OCI-LY3 (cell line): ENCODE measurements at regions not wholly inside any gene's neighbourhood (a gene's known extent, or its start where the extent isn't known, plus 50 kb on each side); places are given as distances from the start of the nearest gene placed in this dataset.

Source experiments
- H2AFZ ChIP-seq: fragments of 200-600, 300-600 bp; shearing (Covaris generic); 2 replicates; pipeline ENCODE4 v1.6.0; 2014; ENCODE audit warnings: antibody characterized with exemption, low read depth, low read length
- H3K27ac ChIP-seq: fragments of 200-600, 300-600 bp; sonication (generic); 2 replicates; pipeline ENCODE4 v1.5.1; 2014; ENCODE audit warnings: mild to moderate bottlenecking, low read length, moderate library complexity, mixed read lengths
- H3K27me3 ChIP-seq: fragments of 200-600, 300-600 bp; sonication (generic); 2 replicates; pipeline ENCODE4 v1.6.1; 2014; ENCODE audit warnings: low read depth, low read length, mixed read lengths
- H3K36me3 ChIP-seq: fragments of 200-600, 300-600 bp; sonication (generic); replicated peaks from 2 replicates; pipeline ENCODE3; 2014; ENCODE audit warnings: low read depth, low read length, mixed read lengths
- H3K4me1 ChIP-seq: fragments of 300-600, 200-600 bp; sonication (generic); 2 replicates; pipeline ENCODE4 v1.6.1; 2014; ENCODE audit warnings: low read length, mixed read lengths
- H3K4me2 ChIP-seq: fragments of 200-600, 300-600 bp; sonication (generic); 2 replicates; pipeline ENCODE4 v1.6.1; 2014; ENCODE audit warnings: low read length, mixed read lengths
- H3K4me3 ChIP-seq: fragments of 300-600, 200-600 bp; sonication (generic); 2 replicates; pipeline ENCODE4 v1.5.1; 2014; ENCODE audit warnings: antibody characterized with exemption, mild to moderate bottlenecking, low read length, moderate library complexity
- H3K79me2 ChIP-seq: fragments of 300-600, 200-600 bp; shearing (Covaris generic); 2 replicates; pipeline ENCODE4 v1.6.1; 2014; ENCODE audit warnings: mild to moderate bottlenecking, low read length, mixed read lengths
- H3K9ac ChIP-seq: fragments of 300-600, 200-600 bp; shearing (Covaris generic); 2 replicates; pipeline ENCODE4 v1.6.0; 2014; ENCODE audit warnings: mild to moderate bottlenecking, low read length, moderate library complexity
- H3K9me3 ChIP-seq: fragments of 200-600, 300-600 bp; shearing (Covaris generic); 2 replicates; pipeline ENCODE4 v1.6.1; 2014; ENCODE audit warnings: low read length, mixed read lengths; ENCODE audit not compliant: insufficient read depth
- H4K20me1 ChIP-seq: fragments of 200-600, 300-600 bp; sonication (generic); 2 replicates; pipeline ENCODE4 v1.6.1; 2016; ENCODE audit warnings: low read length, mixed read lengths; ENCODE audit not compliant: insufficient read depth
- EZH2phosphoT487 ChIP-seq: fragments of 200-600 bp; shearing (Covaris generic); IDR thresholded peaks from 2 replicates; pipeline ENCODE4 v1.6.1; 2018; ENCODE audit warnings: antibody characterized with exemption, mixed run types, low read depth
- TF ChIP-seq, protein P1 (sequence below): fragments of 200-600, 300-600 bp; sonication (generic); IDR thresholded peaks from 2 replicates; pipeline ENCODE4 v1.5.1; 2014; ENCODE audit warnings: antibody characterized with exemption, low read length, low read depth

DNA sequence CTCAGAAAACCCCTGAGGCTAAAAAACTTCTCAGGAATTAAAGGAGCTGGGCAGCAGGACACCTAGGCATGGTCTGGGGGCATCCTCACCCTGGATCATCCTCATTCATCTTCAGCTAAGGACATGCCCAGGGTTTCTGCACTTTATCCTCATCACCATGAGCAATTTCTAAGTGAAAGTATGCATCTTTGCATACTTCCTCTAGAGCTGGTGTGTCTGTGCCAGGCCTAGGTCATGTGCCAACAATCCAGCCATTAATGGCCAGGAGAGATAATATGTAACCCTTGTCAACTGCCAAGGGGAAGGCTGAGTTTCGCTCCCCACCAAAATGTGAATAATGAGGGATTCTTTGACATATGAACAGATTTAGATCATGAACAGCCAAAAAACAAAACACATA is 160.5 kb downstream of the KITLG start:
- H4K20me1 ChIP-seq = no peaks in the 10 kb centered on the region
- H3K4me3 ChIP-seq = no peak overlapping the region
- TF ChIP-seq, protein P1, sequence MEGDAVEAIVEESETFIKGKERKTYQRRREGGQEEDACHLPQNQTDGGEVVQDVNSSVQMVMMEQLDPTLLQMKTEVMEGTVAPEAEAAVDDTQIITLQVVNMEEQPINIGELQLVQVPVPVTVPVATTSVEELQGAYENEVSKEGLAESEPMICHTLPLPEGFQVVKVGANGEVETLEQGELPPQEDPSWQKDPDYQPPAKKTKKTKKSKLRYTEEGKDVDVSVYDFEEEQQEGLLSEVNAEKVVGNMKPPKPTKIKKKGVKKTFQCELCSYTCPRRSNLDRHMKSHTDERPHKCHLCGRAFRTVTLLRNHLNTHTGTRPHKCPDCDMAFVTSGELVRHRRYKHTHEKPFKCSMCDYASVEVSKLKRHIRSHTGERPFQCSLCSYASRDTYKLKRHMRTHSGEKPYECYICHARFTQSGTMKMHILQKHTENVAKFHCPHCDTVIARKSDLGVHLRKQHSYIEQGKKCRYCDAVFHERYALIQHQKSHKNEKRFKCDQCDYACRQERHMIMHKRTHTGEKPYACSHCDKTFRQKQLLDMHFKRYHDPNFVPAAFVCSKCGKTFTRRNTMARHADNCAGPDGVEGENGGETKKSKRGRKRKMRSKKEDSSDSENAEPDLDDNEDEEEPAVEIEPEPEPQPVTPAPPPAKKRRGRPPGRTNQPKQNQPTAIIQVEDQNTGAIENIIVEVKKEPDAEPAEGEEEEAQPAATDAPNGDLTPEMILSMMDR = no peak
- TF ChIP-seq EZH2phosphoT487 = no peak
- H3K27ac ChIP-seq = no peak overlapping the region
- no peaks in the 10 kb centered on the region for H3K4me1 ChIP-seq
- no peak overlapping the region for H2AFZ ChIP-seq
- H3K36me3 ChIP-seq = no peaks in the 10 kb centered on the region
- H3K27me3 ChIP-seq = no peaks in the 10 kb centered on the region
- no peaks in the 10 kb centered on the region for H3K79me2 ChIP-seq
- H3K4me2 ChIP-seq = no peak overlapping the region
- no peaks in the 10 kb centered on the region for H3K9me3 ChIP-seq
- H3K9ac ChIP-seq = no peak overlapping the region

DNA sequence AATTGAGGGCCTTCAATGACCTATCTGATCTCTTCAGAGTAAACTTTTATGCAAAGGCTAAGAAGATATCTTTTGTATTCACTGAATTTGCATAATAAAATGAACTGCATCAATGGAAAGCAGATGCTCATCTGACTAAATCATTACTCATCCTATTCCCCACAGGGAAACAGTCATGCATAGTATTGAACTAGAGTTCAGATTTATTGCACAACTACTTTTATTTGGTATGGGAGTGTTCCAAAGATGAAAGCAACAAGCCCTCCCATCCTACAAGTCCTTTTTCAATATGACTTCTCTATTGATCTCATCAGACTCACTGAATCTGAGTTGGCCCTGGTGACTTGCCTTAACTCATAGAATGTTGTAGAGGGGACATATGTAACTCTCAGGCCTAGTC is 159.8 kb downstream of the KITLG start:
- Histone ChIP-seq H3K79me2 (no peaks in the 10 kb centered on the region), H3K4me3 (no peak overlapping the region), H3K36me3 (no peaks in the 10 kb centered on the region), H3K9ac (no peak overlapping the region), H3K27ac (no peak overlapping the region), H3K27me3 (no peaks in the 10 kb centered on the region), H3K4me2 (no peak overlapping the region), H3K4me1 (no peaks in the 10 kb centered on the region), H2AFZ (no peak overlapping the region), H3K9me3 (no peaks in the 10 kb centered on the region), H4K20me1 (no peaks in the 10 kb centered on the region)
- TF ChIP-seq EZH2phosphoT487 = no peak
- TF ChIP-seq, protein P1 = no peak

DNA sequence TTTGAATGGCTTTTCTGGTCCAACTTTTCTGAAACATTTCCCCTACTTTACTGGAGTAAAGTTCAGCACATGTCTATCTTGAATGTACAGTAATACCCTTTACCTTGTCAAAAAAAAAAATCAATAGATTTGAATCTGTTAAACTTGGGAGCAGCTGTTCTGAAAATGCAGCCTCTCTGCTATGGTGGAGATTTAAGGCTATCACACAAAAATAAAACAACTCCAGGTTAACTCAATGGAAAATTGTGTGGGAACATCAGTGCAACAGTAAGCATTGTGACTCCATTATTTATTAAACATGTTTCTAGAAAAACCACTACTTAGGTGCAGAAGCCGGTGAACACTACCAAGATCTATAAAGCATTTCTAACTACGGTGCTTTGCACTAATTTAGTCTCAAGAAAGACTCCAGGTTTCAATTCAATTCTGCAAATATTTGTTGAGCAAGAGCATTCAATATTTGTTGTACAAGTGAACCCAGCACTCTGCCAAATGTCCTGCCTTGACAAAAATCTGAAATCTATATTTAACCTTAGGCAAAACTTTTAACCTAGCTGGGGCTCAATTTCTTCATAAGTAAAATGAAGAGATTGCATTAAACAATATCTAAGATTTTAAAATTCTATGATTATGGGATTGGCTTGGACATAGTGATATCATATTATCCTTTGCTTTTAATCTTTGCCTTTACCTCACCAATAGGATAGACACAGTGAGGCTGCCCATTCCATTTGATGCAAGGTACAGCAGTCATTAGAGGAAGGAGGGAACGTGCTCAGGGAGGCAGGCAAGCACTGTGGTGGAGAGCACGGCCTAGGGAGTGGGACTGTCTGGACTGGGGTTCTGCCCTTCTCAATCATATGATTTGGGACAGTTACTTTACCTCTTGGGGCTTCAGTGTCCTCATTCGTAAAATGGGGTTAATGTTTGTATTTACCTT is 155.2 kb downstream of the KITLG start:
- H3K79me2 ChIP-seq = no peaks in the 10 kb centered on the region
- no peak overlapping the region for H2AFZ ChIP-seq
- no peak for TF ChIP-seq EZH2phosphoT487
- TF ChIP-seq, protein P1 = no peak
- no peaks in the 10 kb centered on the region for H3K27me3 ChIP-seq
- no peak overlapping the region for H3K4me3 ChIP-seq
- H3K9ac ChIP-seq = no peak overlapping the region
- H3K36me3 ChIP-seq = peaks cover 2% of the 10 kb centered on the region
- no peak overlapping the region for H3K27ac ChIP-seq
- no peaks in the 10 kb centered on the region for H4K20me1 ChIP-seq
- H3K9me3 ChIP-seq = peaks cover 3% of the 10 kb centered on the region; the same call in 1 of the 2 replicates
- H3K4me1 ChIP-seq = no peaks in the 10 kb centered on the region
- H3K4me2 ChIP-seq = no peak overlapping the region

DNA sequence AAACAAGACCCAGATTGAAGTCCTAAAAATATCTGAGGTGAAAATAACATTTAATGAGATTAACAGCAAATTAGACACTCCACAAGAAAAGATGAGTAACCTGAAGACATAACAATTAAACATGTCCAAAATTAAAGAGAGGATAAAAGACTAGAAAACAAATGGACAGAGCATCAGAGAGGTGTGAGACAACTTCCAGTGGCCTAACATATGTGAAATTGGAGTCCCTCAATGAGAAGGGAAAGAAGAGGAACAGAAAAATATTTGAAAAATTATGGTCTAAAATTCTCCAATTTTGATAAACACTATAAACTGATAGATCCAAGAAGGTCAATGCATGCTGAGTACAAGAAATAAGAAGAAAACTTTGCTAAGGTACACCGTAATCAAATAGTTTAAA is 151.9 kb downstream of the KITLG start:
- no peak overlapping the region for H2AFZ ChIP-seq
- H3K4me3 ChIP-seq = no peak overlapping the region
- no peak overlapping the region for H3K4me2 ChIP-seq
- TF ChIP-seq, protein P1 = no peak
- TF ChIP-seq EZH2phosphoT487 = no peak
- no peaks in the 10 kb centered on the region for H3K27me3 ChIP-seq
- no peaks in the 10 kb centered on the region for H4K20me1 ChIP-seq
- no peak overlapping the region for H3K27ac ChIP-seq
- H3K9me3 ChIP-seq = peaks cover 4% of the 10 kb centered on the region; the same call in 1 of the 2 replicates
- H3K36me3 ChIP-seq = peaks cover 6% of the 10 kb centered on the region
- H3K4me1 ChIP-seq = peaks cover 28% of the 10 kb centered on the region
- no peak overlapping the region for H3K9ac ChIP-seq
- no peaks in the 10 kb centered on the region for H3K79me2 ChIP-seq
